DMS 273 (cell line): ENCODE measurements at regions not wholly inside any gene's neighbourhood (a gene's known extent, or its start where the extent isn't known, plus 50 kb on each side); places are given as distances from the start of the nearest gene placed in this dataset.
"Not testable (repeated sequence)": the region's sequence is repeated elsewhere in the genome, so short reads cannot be mapped to it uniquely, and the experiment has no call there.

Source experiments
- DNase-seq: peaks from one replicate; lab custom pipeline; 2025; ENCODE audit not compliant: unreplicated experiment; lab: John Stamatoyannopoulos, UW

DNA sequence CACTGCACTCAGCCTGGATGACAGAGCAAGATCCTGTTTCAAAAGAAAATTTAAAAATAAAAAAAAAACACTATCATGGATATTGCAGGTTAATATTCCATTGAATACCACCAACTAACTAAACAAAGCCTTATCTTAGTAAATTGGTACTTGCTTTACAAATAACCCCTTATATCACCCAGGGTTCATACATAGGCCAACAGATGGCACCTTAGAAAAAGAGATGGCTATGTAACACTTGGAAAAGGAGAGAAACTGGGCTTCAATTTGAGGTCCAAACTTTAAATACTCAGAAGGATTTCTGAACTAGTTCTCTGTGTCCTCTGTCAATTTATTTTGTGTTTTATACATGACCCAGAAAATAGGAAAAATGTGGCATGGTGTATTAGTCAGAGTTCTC lies 249.6 kb upstream of the LRP1B start:
- no peak for DNase-seq

- DNase-seq = not testable (repeated sequence)
Measured at GRCh38 chr2:142362069-142362468, 231.3 kb upstream of the LRP1B start.

DNA sequence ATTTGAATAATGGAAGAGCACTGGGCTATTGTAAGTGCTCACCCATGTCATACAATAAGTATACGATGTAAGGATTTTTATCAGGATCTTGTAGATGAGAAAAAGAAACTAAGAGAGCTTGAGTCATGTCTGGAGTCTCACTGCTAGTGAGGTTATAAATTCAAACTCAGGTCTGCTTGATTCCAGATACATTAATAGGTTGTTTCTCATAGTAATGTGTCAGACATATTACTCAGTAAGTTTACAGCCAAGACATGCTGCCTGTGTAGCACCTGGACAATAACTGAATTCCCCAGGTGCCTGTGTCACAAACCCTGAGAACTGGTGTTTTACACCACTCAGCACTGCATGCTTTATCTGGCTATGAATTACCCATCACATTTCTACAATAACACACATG lies 216.9 kb upstream of the LRP1B start:
- no peak for DNase-seq

GRCh38 chr2:142339261-142339660 lies 208.4 kb upstream of the LRP1B start:
- no peak for DNase-seq

- no peak for DNase-seq
Measured at GRCh38 chr2:142332196-142332595, 201.4 kb upstream of the LRP1B start.

GRCh38 chr2:142330458-142330857 lies 199.6 kb upstream of the LRP1B start:
- no peak for DNase-seq

DNA sequence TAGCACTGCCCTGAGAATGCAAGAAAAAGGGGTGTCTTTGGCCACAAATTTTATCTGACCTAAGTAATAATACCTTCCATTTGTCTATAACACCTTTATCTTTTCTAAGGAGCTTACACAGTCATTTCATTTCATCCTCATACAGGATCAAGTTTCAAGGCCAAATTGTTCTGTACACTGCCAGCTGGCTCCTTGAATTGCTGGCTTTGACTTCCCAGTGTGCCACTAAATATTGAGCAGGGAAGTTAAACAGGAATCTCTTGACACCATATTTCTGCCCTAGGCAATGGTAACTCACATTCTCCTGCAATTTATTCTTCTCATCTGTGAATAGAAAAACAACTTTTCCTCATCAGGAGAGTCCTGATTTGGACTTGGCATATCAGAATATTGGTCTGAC lies 195.1 kb upstream of the LRP1B start:
- DNase-seq = peak; percentile 7

- DNase-seq = no peak
Measured at GRCh38 chr2:142323206-142323605, 192.4 kb upstream of the LRP1B start.

DNA sequence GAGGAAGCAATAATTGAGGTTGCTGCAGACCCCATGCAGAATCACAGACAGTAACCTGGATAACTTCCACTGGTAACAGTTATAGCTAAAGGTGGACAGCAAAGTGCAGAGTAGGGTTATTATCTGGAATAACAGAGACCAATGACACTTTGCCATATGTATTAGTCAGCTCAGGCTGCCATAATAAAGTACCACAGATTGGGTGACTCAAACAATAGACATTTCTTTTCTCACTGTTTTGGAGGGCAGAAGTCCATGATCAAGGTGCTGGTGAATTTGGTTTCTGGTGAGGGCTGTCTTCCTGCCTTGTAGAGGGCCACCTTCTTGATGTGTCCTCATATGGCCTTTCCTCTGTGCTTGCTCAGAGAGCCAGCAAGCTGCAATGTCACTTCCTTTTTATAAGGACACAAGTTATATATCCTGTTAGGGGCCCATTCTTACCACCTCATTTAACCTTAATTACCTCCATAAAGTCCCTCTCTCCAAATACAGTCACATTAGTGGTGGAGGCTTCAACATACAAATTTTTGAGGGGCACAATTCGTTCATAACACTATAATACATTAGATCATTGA lies 191.0 kb upstream of the LRP1B start:
- DNase-seq = no peak

DNA sequence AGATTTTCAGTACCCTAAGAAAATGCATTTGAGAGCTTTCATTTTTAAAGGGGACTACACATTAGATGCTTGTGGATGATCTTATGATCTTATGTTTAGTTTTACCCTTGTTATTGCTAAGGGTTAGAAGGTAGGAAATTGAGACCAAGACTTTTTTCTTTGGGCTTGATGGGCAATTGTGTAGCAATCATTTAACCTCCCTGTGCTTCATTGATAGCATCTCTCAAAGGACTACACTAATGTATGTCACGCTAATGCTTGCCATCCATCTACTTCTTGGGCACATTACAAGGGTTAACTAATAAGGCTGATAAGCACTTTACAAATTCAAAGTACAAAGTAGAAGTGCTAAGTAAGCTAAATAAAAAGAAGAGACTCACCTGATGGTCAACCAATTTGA lies 189.3 kb upstream of the LRP1B start:
- no peak for DNase-seq

- no peak for DNase-seq
Measured at GRCh38 chr2:142316049-142316448, 185.2 kb upstream of the LRP1B start.

- DNase-seq = no peak
Measured at GRCh38 chr2:142315346-142315745, 184.5 kb upstream of the LRP1B start.

DNA sequence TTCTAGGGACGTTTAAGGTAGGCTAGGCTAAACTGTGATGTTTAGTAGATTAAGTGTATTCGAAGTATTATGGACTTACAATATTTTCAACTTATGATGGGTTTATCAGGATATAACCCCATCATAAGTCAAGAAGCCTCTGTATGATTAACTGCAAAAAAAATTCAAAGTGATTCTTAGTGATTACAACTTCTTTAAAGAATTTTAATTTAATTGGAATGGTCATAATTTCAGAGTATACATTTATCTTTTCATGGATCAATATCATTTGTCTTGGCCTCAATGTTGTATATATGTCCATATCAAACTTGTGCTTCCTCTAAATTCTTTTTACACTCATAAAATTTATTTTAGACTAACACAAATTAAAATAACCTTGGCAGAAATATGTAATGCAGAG lies 183.3 kb upstream of the LRP1B start:
- DNase-seq = no peak

DNA sequence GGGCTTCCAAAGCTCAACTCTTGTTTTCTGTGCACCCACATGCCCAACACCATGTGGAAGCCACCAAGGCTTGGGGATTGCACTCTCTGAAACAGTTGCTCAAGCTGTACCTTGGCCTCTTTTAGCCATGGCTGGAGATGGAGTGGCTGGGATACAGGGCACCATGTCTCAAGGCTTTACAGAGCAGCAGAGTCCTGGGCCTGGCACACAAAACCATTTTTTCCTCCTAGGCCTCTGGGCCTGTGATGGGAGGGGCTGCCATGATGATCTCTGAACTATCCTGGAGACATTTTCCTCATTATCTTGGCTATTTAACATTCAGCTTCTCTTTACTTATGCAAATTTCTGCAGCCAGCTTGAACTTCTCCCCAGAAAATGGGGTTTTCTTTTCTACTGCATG lies 179.7 kb upstream of the LRP1B start:
- DNase-seq = no peak

DNA sequence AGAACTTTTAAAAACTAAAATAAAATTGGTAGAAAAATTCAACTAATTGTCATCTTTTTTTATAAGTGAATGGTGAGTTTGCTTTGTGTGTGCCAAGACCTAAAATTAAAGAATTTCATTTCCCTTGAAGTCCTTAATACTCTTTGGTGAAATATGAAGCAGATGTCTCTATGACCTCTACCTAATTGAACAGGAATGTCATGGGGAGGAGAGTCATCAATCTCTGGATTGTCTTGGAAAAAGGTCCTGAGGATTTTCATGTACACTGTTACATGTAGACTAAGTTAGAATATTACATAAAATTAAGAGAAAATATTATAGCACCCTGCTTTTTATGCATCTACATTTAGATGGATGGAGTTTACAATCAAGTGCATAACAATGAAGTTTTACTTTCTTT lies 177.9 kb upstream of the LRP1B start:
- DNase-seq = no peak

DNA sequence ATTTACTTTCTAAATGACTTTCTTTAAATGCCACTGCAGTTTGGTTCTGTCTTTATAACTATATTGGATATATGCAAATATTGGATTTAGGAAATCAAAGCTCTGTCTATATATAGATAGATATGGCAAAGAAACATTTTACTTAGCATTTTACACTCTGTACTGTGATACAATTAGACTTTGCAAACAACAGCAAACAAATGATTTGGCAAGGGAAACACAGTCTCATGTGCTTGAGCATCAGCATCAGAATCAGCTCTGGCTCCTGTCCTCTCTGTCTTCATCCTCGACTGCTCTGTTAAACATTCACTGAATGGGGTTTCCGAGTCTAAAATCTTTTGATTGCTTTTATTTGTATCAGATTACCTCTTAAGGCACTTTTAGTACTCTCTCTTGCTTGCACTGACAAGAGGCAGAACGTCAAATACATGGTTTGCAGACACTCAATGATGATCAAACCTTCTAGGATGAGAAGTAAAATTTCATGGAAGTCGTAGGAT lies 176.8 kb upstream of the LRP1B start:
- DNase-seq = no peak

- no peak for DNase-seq
Measured at GRCh38 chr2:142307086-142307485, 176.3 kb upstream of the LRP1B start.

DNA sequence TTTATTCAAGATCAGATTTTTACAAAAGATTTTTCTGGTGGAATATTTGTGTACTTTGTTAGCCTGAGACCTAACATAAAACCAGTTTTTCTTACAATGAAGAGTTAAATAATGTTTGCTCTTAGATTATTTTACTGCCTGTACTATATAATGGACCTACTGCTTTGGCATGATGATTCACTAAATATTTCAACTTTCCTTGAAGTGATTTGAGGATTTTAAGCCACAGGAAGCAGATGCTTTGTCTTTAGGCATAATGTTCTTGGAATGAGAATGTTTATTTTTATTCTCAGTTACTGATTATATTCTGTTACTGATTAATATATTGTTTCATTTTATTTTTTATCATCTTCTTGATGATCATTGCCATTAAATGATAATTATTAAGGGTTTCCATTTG lies 175.3 kb upstream of the LRP1B start:
- no peak for DNase-seq

DNA sequence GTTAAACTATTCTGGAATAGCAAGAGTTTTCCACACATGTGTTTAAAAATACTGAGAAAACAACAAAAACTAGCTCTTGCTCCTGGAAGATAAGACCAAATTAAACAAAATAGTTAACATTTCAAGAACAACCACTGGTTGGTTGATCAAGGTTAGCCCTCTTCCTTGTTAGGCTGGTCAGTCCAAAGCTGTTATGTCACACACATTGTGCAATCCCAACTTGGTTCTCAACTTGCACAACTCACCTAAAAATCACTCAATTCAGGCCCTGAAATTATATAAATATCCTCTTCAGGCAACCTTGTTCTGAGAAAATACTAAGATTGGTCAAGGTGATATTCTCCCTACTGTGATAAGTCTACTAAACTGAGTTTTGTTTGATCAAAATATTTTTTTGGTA lies 169.7 kb upstream of the LRP1B start:
- DNase-seq = no peak

GRCh38 chr2:142299021-142299420 lies 168.2 kb upstream of the LRP1B start:
- DNase-seq = no peak

DNA sequence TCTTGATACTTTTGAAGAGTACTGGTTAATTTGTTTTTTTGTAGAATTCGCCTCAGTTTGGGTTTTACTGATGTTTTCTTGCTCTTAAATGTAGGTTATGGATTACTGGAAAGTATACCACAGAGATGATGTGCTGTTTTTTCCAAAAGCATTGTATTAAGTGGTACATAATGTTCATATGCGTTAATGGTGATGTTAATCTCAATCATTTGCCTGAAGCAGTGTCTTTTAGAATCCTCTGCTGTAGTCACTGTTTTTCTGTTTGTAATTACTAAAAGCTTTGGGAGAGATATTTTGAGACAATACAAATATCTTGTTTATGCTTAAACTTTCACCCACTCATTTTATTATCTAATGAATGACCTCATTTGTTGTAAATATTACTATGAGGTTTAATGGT lies 163.4 kb upstream of the LRP1B start:
- DNase-seq = no peak

- DNase-seq = no peak
Measured at GRCh38 chr2:142291969-142292368, 161.2 kb upstream of the LRP1B start.

DNA sequence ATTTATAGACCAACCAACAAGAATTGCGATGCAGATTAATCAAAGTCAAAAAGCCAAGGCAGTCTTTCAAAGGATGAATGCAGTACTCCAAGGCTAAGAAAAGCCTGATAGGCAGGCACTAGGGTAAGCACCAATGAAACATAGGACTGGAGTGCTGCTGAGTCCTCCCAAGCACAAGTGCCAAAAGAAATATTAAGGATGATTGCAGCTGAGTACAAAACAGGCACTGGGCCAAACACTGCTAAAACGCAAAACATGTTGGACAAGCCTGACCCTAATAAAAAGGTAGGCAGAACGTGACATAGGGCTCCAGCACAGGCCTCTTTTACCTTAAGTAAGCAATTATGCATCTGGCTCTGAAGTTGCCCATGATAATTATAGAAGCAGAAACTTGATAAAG lies 160.1 kb upstream of the LRP1B start:
- no peak for DNase-seq

- peak; percentile 50 for DNase-seq
Measured at GRCh38 chr2:142286618-142287017, 155.8 kb upstream of the LRP1B start.
